HepG2 (cell line): ENCODE measurements at regions not wholly inside any gene's neighbourhood (a gene's known extent, or its start where the extent isn't known, plus 50 kb on each side); places are given as distances from the start of the nearest gene placed in this dataset.

Experiments
- ETV6 ChIP-seq: sonication (generic); formaldehyde crosslinking; conservative IDR thresholded peaks from 2 replicates; pipeline ENCODE4 v1.4.0; 2020; ENCODE audit warnings: missing genetic modification reagents
- PPARG ChIP-seq: conservative IDR thresholded peaks from 2 replicates; pipeline ENCODE4 v1.6.1; 2016; ENCODE audit warnings: missing biosample characterization, missing genetic modification reagents
- ZNF230 ChIP-seq: sonication (generic); formaldehyde crosslinking; IDR thresholded peaks from 2 replicates; pipeline ENCODE4 v1.4.0; 2020; ENCODE audit warnings: mild to moderate bottlenecking, missing genetic modification reagents

GRCh38 chr6:16832721-16833120 is 71.5 kb upstream of the ATXN1 start:
- no peak for TF ChIP-seq PPARG (CRISPR knock-in tag)
- TF ChIP-seq ETV6 (CRISPR knock-in tag), result no peak
- TF ChIP-seq ZNF230, result no peak
